HK-2 (cell line): ENCODE measurements at regions not wholly inside any gene's neighbourhood (a gene's known extent, or its start where the extent isn't known, plus 50 kb on each side); places are given as distances from the start of the nearest gene placed in this dataset.
"Not testable (repeated sequence)": the region's sequence is repeated elsewhere in the genome, so short reads cannot be mapped to it uniquely, and the experiment has no call there.

Experiments
- DNase-seq: peaks from one replicate; pipeline ENCODE4 v3.0.0-alpha.2; 2018; ENCODE audit not compliant: unreplicated experiment

- no peak for DNase-seq
Observed at GRCh38 chr1:172754609-172755008, 95.7 kb downstream of the FASLG start.

- no peak for DNase-seq
Observed at GRCh38 chr1:172755099-172755498, 96.2 kb downstream of the FASLG start.

DNA sequence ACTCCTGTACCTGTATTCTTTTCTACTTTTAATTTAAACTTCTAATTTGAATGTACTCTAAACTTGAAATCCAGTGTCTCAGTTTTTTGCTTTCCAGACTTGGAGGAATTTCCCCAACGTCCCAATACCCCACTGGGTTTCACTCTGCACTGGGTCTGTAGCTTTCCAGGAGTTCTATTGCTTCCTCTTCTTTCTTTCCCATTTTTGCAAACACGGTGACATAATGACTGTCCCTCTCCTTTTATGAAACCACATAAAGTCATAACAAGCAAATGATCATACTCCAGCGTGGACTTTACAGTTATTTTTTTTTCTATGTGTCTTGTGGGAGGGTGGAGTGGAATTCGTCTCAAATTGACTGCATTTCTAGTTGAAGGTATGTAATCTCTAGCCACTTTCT is 97.1 kb downstream of the FASLG start:
- no peak for DNase-seq

GRCh38 chr1:172758259-172758658 is 99.4 kb downstream of the FASLG start:
- no peak for DNase-seq

- DNase-seq: no peak
Observed at GRCh38 chr1:172760121-172760520, 101.2 kb downstream of the FASLG start.

DNA sequence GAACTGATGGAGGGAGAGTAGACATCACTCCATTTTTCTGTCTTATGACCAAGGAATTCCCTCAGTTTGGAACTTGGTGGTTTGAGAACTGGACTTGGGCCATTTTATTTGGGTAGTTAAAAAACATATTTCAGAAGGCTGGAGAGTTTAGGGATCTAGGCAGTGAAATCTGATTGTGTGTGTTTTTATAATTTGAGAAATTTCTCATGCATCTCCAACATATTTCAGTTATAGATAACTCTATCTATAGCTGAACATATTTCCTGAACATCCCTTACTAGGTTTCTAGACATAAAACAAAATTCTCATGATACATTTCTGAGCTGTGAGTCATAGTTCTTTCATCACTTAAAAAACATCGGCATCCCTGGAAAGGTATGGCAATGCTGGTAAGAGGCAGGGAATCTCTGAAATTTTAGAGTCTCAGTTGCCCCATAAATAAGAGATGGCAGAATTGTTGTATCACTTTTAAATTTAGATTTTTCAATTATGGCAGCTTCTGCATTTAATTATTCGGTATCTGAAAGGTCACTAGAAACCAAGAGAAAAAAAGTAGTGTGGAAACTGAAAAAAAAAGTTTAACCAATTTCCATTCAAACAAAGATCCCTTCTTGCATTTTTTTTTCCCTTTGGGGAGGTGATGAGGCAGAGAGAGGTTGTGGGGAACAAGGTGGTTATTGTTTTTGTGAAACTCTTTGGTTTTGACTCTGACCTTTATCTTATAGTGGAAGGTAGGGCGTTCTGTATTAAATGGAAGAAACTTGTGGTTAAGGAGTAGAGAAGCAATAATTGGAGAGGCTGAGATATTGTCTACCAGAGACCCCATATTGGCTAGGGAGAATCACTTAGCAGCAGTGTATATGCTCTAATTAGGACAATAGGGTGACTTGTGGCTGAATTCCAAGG is 102.9 kb downstream of the FASLG start:
- no peak for DNase-seq

DNA sequence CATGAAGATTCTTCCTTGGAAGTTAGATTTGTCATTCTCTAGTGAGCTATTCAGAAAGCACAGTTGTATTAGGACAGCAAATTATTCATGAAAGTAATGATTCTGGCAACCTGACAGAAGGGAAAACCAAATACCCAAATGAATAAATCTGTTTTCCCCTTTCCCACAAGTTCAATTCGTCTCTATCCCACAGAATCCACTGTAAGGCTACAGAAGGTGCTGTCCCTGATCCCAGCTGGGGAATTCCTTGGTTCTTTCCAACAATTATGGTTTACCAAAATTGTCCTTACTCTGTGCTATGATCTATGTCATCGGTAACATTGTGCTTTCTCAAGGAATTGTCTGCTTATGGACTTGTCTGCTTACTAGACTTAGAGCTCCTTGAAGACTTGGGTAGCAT is 104.2 kb downstream of the FASLG start:
- DNase-seq: no peak

DNA sequence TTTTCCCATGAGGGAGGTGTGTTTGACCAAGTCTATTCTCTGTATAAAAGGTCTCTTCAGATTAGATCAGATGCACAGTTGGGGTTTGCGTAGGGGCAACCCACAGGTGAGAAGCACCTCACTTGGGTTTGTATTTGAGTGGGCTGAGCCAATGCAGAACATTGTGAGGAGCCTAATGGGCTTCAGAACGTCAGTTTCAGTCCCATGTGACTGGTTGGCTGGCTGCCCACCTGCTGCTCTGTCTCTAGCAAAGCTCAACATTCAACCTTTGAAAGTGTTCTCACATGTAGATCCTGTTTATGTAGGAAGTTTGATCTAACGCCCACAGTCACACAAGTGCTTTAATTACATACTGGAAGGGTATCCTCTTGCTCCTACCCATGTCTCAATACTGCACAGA is 105.5 kb downstream of the FASLG start:
- no peak for DNase-seq

DNA sequence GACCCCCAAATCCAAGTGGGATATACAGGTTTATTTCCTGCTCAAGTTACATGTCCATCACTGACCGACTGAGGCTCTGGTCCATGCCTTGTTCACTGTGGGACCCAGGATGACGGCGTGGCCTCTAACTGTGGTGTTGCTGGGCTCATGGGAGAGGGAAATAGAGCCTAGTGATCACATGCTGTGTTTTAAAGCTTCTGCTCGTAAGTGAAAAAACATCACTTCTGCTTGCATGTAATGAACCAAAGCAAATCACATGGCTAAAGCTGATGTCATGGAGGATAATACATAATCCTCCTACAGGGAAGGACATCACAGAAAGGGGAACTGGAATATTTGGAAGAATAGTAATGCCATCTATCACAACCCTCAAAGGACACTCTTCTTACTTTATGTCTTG is 107.6 kb downstream of the FASLG start:
- no peak for DNase-seq

- no peak for DNase-seq
Observed at GRCh38 chr1:172770071-172770470, 111.2 kb downstream of the FASLG start.

DNA sequence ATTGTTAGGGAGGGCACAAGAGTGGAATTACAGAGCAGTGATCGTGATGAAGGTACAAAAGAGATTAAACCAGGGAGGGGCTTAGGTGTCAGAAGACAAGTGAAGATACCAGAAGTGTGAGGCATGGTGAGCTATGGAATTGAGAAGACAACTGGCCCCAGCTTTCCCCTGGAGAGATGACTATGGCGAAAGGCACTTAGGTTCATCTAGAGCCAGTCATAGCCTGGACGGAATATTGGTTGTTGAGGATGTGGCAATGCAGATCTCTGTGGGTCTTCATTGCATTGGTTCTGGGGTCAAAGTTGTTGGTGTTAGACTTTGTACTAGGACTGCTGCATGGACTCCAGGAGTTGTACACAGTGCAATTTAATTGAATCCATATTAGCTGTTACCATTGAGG is 115.7 kb downstream of the FASLG start:
- DNase-seq: no peak

GRCh38 chr1:172775606-172776005 is 116.7 kb downstream of the FASLG start:
- no peak for DNase-seq

DNA sequence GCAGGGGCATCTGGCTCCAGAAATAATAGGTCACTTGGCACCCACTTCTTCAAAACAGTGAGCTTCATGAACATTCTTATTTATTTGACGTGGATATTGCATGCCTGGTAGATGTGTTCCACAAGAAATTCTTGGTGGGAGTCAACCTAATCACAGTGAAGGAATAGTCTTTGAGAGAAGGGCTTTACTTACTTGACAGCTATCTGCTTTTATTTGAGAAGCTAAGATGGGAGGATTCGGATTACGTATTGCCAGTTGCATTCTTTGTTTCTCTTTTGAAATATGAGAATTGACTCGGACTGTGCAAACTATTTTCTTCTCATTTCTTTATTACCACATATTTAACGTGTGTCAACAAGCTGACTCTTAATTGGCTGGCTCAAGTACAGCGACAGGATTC is 117.2 kb downstream of the FASLG start:
- DNase-seq: no peak

DNA sequence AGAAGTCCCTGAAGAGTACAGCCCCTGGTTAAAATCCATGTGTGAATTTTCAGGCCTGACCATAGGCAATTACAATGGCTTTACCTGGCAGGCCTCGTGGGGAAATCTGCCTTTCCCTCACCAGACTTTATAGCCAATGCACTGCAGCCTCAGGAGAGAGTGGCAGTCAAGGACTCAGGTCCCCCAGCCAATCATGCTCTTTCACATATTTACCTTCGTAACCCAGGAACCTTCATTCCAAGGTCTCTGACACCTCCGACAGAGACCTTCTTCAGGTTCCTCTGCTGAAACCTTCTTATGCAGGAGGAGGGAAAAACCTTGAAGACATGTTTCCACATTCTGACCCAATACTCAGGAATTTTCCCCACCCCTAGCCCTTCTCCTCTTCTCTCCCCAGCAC is 118.9 kb downstream of the FASLG start:
- DNase-seq: no peak

DNA sequence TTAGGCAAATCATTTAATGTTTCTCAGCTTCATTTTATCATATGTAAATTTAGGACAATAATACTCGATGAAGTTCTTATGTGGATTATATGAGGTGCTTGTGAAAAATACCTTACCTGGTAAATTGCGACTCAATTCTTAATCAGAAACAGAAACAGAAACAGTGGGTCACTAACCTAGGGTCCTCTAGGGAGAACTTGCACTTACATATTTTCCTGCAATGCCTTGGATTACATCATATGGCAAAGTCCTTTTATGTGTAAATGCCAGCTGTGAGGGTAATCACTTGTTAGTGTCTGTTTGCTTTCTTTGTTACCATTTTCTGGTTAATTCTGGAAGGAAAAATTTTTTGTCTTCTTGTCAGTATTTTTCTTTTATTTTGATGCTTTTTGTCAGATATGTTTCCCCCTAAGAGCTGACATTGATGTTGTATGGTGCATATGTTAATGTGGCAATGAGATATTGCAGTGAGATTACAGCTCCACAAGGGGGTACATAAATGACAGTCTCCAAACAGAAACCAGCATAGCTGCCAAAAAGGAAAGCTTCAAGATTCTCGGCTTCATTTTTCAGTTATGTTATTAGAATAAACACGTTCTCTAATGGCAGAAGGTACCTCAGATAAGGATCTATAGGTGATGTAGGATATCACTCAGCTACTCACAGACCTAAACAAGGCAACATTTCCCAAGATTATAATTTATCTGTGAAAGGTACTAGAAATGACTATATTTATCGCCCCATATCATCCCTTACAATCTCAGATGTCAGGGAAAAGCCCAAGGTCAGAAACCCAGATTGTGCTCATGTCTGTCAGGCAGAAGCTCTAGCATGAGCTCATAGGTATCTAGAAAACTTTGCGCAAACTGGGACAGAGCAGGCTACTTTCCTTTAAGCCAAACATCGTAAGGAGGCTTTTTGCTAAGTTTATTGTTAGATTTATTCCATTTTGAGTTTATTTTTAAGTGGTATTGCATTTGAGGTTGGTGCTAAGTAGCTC is 119.9 kb downstream of the FASLG start:
- no peak for DNase-seq

DNA sequence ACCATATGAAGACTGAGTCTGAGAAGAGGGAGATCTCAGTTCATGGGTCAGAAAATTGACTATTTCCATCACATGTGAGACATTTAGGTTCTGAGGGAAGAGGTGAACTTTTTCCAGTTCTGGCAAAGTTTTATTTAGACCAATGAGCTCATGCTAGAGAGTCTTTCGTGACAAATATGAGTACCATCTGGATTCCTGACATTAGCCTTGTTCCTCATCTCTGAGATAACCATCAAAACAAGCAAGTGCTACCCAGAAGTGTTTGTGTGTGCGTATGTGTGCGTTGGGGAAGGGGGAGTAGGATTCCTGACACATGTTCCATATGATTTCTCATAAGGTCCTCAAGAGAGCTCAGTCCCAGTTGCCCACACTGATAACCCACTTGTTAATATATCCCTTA is 120.6 kb downstream of the FASLG start:
- no peak for DNase-seq

GRCh38 chr1:172781513-172782140 is 122.7 kb downstream of the FASLG start:
- DNase-seq: no peak

GRCh38 chr1:172789840-172790239 is 130.9 kb downstream of the FASLG start:
- DNase-seq: no peak

DNA sequence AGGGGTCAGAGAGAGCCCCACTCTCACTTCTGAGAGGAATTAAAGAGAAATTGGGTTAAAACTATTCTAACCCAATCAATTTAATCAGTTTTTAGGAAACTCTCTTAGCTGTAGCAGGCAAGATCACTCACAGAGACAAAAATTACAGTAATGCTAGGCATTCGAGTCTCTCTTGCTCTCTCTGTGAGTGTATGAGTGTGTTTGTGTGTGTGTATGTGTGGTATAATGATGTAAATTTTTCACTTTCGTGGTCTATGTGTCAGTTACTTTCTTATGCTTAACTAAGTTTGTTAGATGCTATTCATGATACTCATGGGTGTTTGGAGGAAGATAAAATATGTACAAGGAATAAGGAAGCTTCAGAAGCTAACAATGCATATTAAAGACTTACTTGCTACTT is 131.3 kb downstream of the FASLG start:
- DNase-seq: no peak

GRCh38 chr1:172793823-172794222 is 134.9 kb downstream of the FASLG start:
- no peak for DNase-seq

DNA sequence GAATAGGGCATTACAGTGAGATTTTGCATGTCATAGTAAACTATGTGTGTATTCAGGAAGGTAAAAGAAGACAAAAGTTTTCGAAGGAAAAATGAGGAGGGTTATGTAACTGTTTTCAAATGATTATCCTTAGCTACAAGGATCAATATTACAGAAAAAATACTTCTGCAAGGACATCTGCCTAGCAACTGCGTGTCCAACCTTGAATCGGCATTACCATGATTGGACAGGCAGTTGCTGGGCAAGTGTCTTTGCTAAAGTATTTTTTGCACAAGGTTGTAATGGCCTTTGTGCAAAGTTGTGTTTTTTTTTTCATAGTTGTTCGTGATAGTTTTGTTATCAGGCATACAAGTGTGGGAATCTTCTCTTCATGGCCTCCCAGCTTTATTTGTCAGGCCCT is 136.8 kb downstream of the FASLG start:
- DNase-seq: no peak

- DNase-seq: not testable (repeated sequence)
Observed at GRCh38 chr1:172799804-172800203, 140.9 kb downstream of the FASLG start.
